ENCODE measurements at regions not wholly inside any gene's neighbourhood (a gene's known extent, or its start where the extent isn't known, plus 50 kb on each side); places are given as distances from the start of the nearest gene placed in this dataset.

DNA sequence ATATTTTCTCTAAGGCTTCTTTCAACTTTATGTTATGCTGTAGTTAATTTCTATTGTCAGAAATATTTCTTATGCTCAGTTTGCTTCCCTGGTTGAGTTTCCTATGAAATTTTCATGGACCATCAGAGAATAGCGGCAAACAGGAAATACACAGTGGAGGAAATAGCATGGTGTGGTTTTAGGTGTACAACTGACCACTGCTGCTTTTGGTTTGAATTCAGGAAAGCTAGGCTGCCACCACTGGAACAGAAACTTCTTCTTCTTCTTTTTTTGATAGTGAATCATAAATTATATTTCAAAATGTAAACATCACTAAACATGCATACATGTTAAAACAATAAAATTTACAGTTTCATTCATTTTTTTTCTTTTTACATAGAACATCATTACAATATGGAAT, 316.6 kb upstream of the TGFBR2 start:
- Histone ChIP-seq H3K4me3 (no peak overlapping the region), H3K4me1 (peaks cover 0 to 41% (median 24%) of the 10 kb centered on the region in 4 donors), H3K36me3 (no peaks in the 10 kb centered on the region), H3K27ac (no peak overlapping the region), H3K27me3 (no peaks in the 10 kb centered on the region), H3K9me3 (no peaks in the 10 kb centered on the region)
- no peak for DNase-seq
- TF ChIP-seq, protein P1, sequence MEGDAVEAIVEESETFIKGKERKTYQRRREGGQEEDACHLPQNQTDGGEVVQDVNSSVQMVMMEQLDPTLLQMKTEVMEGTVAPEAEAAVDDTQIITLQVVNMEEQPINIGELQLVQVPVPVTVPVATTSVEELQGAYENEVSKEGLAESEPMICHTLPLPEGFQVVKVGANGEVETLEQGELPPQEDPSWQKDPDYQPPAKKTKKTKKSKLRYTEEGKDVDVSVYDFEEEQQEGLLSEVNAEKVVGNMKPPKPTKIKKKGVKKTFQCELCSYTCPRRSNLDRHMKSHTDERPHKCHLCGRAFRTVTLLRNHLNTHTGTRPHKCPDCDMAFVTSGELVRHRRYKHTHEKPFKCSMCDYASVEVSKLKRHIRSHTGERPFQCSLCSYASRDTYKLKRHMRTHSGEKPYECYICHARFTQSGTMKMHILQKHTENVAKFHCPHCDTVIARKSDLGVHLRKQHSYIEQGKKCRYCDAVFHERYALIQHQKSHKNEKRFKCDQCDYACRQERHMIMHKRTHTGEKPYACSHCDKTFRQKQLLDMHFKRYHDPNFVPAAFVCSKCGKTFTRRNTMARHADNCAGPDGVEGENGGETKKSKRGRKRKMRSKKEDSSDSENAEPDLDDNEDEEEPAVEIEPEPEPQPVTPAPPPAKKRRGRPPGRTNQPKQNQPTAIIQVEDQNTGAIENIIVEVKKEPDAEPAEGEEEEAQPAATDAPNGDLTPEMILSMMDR (IDR thresholded peaks at IDR 0.05), result no peak
- intact Hi-C loops (cut with DNase I; ENCODE audit: low total_unique reads), result no loop called here

DNA sequence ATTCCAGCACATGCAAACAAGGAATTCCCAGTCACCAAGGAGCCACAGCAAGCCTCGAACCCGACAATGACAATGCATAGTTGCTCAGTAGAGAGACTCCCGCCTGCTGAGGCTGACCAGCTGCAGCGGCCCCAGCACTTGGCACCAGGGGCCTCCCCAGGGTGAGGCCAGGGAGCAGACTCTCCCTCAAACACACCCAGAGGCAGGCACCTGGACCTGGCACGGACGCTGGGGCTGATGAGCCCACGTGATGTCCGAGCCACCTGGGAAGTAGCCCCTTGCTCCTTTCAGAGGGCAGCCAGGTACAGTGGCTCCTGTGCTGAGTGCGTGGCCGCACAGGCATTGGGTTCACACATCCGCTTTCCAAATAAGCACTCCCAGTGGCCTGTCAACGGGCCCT, 315.9 kb upstream of the TGFBR2 start:
- Histone ChIP-seq H3K9me3 (no peaks in the 10 kb centered on the region), H3K4me3 (no peak overlapping the region), H3K36me3 (no peaks in the 10 kb centered on the region), H3K27ac (no peak overlapping the region), H3K4me1 (peaks cover 0 to 34% (median 17%) of the 10 kb centered on the region in 4 donors), H3K27me3 (no peaks in the 10 kb centered on the region)
- DNase-seq, result no peak
- TF ChIP-seq, protein P1 (IDR thresholded peaks at IDR 0.05), result no peak
- intact Hi-C loops (cut with DNase I; ENCODE audit: low total_unique reads), result no loop called here

DNA sequence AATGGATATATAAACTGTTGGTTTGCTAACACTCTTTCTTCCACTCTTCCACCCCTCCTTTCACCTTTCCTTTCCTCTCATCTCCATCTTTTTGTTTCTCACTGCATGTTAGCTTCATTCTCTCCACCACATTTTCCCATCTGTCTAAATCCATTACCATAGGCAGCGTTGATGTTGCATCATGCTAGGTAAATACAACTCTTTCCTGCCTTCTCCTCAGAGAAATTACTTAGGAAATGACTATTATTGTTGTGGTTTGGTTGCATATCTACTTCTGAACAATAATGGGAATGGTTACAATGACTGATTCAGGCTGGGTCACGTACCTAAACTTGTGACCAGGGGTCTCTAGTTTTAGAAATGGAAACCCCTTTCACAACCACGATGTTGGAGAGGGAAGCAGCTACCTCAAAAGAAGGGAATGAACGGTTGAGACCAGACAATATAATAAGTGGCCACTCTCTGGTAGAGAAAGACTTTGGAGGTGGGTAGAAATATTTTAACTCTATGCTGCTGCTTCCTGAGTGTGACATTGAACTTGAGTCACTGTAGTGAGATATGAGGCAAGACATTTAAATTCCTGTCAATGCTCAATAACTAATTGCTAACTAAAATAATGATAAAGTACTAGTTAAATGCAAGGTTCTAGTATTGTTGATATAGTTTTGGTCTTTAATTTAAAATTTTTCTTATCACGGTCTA, 314.1 kb upstream of the TGFBR2 start:
- H3K9me3 ChIP-seq, result no peaks in the 10 kb centered on the region
- intact Hi-C loops (cut with DNase I; ENCODE audit: low total_unique reads), result no loop called here
- no peak overlapping the region for H3K27ac ChIP-seq
- no peak for DNase-seq
- no peak overlapping the region for H3K4me3 ChIP-seq
- H3K4me1 ChIP-seq, result peaks cover 0 to 16% (median under 1%) of the 10 kb centered on the region in 4 donors
- H3K27me3 ChIP-seq, result no peaks in the 10 kb centered on the region
- no peaks in the 10 kb centered on the region for H3K36me3 ChIP-seq
- TF ChIP-seq, protein P1 (IDR thresholded peaks at IDR 0.05), result no peak

DNA sequence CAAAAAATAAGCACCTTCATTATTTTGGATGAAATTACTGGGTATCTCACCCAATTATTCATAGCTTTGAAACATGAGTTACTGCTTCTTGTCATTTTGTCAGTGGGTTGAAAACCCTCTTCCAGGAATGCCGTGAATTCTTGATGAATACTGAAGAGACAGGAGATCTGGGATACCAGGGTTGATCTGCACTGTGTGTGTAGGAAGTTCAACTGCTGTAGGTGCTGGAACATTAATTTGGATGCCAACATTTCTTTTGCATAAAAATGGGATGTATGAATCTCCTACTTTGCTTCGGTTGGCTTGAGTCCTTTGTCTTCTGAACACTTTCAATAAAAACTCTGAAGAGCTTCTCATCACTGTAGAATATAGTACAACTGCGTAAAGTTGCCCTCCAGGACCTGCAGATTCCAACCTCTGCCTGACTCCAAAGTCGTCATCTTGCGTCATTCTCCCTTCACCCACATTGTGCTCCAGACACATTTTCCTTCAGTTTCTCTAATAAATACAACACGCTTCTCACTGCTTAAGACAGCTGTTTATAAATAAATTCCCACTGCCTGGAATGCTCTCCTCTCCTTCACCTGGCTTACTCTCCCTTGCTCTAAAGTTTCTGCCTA, 312.7 kb upstream of the TGFBR2 start:
- no peak overlapping the region for H3K27ac ChIP-seq
- peaks cover 0 to 11% (median 0%) of the 10 kb centered on the region in 4 donors for H3K4me1 ChIP-seq
- intact Hi-C loops (cut with DNase I; ENCODE audit: low total_unique reads), result no loop called here
- TF ChIP-seq, protein P1 (IDR thresholded peaks at IDR 0.05), result no peak
- H3K36me3 ChIP-seq, result no peaks in the 10 kb centered on the region
- no peaks in the 10 kb centered on the region for H3K9me3 ChIP-seq
- no peak for DNase-seq
- no peaks in the 10 kb centered on the region for H3K27me3 ChIP-seq
- H3K4me3 ChIP-seq, result no peak overlapping the region

DNA sequence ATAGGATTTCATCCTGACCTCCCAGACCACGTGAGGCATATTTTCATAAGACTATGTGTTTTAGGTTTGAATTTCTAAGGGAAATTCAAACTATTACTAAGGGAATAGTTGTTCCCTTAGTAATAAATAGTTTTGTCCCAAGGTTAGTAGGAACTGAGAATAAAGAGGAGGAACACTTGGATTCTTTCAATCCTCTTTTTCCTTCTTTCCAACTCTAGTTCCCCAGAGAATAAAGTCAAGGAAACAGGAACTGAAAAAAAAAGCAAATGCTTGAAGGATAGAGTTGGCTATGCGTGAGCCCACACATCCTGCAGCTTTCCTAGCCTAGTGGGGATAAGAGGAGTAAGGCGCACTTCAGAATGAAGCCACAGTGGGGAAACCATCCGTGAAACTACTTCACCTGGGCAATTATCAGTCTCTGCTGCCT, 312.1 kb upstream of the TGFBR2 start:
- TF ChIP-seq, protein P1 (IDR thresholded peaks at IDR 0.05), result no peak
- Histone ChIP-seq H3K27me3 (no peaks in the 10 kb centered on the region), H3K4me3 (no peak overlapping the region), H3K9me3 (no peaks in the 10 kb centered on the region), H3K27ac (no peak overlapping the region), H3K36me3 (no peaks in the 10 kb centered on the region), H3K4me1 (peaks cover 0 to 6% (median 0%) of the 10 kb centered on the region in 4 donors)
- no peak for DNase-seq
- intact Hi-C loops (cut with DNase I; ENCODE audit: low total_unique reads), result no loop called here

Measured in tibial artery (tissue), 4 donors.